Esophagus mucosa (tissue), 1 donor: ENCODE measurements at regions not wholly inside any gene's neighbourhood (a gene's known extent, or its start where the extent isn't known, plus 50 kb on each side); places are given as distances from the start of the nearest gene placed in this dataset.

Experiments used
- ATAC-seq: fragments of 200-7000 bp; cut with Tn5 transposase; one replicate; pipeline ENCODE4 v1.9.1; 2020
- donor health status: DM: yes; HTN: yes; CAD: no.

DNA sequence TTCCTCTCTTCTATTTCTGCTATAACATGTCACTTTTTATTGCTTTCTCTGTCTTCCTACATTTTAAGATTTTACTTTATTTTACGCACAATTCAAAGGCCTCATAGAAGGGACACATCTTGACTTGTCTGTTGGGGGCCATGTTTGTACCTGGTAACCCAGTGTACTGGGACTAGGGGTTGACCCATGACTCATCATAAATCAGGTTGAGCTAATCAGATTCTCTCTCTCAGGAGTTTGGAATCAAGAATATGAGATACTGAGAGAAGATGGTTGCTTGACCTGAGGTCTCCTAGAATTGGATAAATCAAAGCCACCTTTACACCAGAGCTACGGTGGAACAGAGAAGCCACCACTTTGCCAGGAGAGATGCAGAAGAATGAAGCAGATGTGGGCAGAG, 153.0 kb downstream of the UXS1 start:
- ATAC-seq: no peak

GRCh38 chr2:106039634-106040315, 154.3 kb downstream of the UXS1 start:
- ATAC-seq: no peak

- no peak for ATAC-seq
Observed at GRCh38 chr2:106038601-106039375, 155.3 kb downstream of the UXS1 start.

DNA sequence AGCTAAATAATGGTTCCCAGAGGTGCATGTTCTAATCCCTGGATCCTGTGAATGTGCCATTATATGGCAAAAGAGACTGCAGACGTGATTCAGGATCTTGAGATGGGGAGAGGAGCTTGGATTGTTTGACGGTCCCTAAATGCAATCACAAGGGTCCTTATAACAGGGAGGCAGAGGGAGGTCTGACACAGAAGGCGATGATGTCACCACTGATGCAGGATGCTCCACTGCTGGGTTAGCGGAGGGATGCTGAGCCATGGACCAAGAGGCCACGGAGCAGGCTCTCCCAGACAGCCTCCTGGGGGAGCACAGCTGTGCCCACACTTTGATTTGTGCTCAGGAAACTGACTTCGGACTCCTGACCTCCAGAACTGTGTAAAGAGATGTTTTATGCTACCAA, 156.2 kb downstream of the UXS1 start:
- no peak for ATAC-seq

- no peak for ATAC-seq
Observed at GRCh38 chr2:106037262-106037661, 156.8 kb downstream of the UXS1 start.

GRCh38 chr2:106034325-106034724, 159.8 kb downstream of the UXS1 start:
- no peak for ATAC-seq

- no peak for ATAC-seq
Observed at GRCh38 chr2:106032676-106033075, 161.4 kb downstream of the UXS1 start.

DNA sequence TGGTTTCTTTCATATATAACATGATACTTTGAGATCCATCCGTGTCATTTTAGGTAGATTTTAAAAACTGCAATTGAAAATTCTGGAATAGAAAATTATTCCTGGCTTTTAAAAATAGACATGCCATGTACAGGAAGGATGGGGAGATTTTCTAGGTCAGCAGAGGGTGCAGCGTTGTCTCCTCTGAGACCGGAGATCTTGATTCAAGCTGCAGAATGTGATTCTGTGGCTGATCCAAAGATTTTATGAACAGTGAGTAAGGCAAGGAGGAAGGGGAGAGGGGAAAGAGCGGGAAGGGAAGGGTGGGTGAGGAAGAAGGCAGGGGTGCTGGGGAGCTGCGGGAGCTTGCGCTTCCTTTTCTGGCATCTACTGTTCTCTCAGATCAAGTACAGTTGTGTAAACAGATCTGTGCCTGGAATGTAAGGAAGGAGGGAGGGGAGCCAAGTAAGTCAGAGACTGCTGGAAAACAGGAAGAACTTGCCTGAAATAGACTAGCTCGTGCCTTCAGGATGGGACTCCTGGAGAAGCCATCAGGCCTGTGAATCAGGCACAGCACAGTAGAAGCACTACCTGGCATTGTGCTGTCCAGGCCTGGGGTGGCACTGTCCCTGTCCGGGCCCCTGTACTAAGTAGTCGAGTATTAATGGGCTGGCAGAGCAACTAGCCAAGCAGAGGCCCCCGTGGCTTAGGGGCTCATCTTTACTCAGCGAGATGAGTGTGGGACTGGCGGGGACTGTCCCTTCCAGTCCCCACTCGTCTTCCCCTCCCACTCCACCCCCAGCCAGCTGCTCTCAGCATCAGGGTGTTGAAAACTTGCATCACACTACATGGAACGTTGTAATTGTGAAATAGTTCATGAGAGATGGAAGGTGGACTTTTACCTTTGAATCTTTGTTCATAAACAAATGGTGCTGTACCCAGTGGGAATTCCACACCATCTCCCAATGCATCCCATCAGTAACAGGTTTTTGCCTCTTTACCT, 163.5 kb downstream of the UXS1 start:
- peak; percentile 59 for ATAC-seq

DNA sequence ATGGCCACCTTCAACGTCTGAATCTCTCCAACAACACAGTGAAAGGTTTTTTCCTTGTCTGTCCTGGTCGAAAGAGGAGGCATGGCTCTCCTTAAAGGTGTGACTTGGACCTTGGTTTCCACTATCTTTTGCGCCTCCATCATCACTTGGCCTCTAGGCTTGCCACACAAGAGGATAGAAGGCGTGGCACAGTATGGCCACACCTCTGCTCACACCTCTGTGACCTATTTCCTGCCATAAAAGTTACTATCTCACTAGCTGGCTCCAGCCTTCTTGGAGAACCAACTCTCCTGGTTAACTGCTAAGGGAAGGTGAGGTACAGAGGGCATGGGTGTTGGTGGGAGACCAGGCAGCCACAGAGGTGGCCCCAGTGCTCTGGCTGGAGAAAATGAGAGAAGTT, 165.9 kb downstream of the UXS1 start:
- ATAC-seq: no peak

GRCh38 chr2:106026271-106027190, 167.6 kb downstream of the UXS1 start:
- no peak for ATAC-seq

- no peak for ATAC-seq
Observed at GRCh38 chr2:106025796-106026195, 168.3 kb downstream of the UXS1 start.

- no peak for ATAC-seq
Observed at GRCh38 chr2:106021662-106022028, 172.5 kb downstream of the UXS1 start.

GRCh38 chr2:106020821-106021661, 173.1 kb downstream of the UXS1 start:
- no peak for ATAC-seq

DNA sequence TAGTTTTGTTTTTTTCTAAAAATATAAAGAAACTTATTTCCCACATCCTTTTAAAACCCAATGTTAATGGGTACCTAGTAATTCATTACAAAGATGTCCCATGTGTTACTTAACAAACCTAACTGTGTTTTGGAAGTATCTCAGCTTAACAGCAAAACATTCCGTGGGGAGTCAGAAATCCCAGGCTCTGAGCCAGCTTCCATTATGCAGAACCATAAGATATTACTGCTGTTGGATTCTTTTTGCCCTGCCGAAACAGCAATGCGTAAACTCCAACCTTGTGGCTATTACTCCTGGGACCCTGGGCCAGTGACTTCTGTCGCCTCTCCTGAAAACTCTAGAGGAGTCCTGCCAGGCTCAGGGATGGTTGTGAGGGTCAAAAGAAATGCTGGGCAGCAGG, 174.1 kb downstream of the UXS1 start:
- no peak for ATAC-seq

DNA sequence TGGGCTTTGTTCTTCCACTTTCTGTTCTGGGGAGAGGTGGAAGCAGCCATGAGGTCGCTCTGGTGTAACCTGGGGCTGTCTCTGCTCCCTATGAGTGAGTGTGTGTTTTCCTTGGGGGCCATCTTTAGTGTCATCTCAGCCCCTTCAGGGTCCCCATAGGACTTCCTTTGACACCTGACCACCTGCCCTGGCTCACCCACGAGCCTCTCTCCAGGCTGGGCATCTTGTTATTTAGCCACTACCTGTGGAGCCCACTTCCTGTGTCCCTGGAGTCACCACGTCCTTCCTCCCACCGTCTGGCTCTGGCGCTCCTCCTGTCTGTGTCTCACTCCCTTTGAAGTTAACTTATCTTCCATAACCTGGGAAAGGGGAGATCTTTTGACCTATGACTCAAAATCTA, 176.0 kb downstream of the UXS1 start:
- ATAC-seq: no peak

GRCh38 chr2:106012591-106013347, 181.3 kb downstream of the UXS1 start:
- ATAC-seq: no peak

- ATAC-seq: no peak
Observed at GRCh38 chr2:106012001-106012590, 182.0 kb downstream of the UXS1 start.

DNA sequence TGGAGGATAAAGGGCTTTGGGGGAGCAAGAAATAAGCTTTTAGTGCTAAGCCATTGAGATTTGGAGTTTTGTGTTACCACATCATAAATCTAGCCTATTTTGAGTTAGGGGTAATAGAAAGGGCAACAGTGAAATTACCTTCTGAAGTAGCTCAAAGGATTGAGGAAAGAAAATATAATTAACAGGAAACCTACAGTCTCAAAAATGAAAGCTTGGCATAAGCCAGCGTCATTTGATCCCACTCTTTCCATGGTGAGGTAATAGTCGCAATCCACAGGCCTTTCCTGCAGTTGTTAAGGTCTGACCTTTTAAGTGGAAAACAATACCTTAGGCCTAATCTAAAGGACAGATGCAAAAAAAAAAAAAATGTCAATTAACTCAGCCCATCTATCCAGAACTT, 182.7 kb downstream of the UXS1 start:
- no peak for ATAC-seq

DNA sequence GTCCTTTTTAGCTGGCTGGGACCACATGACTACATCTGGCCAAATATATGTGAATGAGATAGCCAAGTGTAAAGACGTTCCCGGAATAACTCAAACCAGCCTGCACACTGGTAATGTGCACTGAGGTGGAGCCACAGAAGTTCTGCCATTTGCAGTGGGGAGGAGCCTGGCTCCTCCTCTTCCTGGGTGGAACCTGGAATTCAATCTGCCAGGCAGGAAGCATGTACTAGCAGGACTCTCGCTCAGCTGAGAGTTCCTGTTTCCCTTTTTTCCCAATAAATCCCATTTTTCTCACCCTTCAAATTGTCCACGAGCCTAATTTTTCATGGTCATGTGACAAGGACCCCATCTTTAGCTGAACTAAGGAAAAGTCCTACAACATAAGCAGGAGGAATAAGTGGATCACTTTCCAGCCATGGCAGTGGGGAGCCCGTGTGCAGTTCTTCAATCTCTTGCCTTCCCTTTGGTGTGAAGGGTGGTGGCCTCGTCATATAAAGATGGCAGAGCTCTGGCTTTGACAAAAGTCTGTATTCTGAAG, 183.2 kb downstream of the UXS1 start:
- no peak for ATAC-seq

DNA sequence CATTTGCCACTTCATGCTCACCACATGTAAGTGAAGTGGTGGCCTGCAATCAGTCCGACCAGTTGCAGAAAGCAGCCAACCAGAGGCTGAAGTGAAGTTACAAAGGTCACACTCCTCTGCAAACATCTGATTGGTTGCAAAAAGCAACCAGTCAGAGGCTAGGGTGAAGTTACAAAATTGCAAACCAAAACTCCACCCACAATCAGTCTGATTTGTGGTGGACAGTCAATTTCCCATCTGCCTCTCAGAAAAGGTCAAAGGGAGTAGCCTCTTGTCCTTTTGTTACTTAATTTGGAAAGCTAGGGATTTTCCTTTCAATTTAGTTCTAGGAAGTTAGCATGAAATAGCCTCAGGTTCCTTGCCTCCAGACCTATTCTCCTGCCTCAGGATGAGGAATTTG, 185.0 kb downstream of the UXS1 start:
- ATAC-seq: no peak
